ENCODE measurements at regions not wholly inside any gene's neighbourhood (a gene's known extent, or its start where the extent isn't known, plus 50 kb on each side); places are given as distances from the start of the nearest gene placed in this dataset.
"Not testable (repeated sequence)": the region's sequence is repeated elsewhere in the genome, so short reads cannot be mapped to it uniquely, and the experiment has no call there.

DNA sequence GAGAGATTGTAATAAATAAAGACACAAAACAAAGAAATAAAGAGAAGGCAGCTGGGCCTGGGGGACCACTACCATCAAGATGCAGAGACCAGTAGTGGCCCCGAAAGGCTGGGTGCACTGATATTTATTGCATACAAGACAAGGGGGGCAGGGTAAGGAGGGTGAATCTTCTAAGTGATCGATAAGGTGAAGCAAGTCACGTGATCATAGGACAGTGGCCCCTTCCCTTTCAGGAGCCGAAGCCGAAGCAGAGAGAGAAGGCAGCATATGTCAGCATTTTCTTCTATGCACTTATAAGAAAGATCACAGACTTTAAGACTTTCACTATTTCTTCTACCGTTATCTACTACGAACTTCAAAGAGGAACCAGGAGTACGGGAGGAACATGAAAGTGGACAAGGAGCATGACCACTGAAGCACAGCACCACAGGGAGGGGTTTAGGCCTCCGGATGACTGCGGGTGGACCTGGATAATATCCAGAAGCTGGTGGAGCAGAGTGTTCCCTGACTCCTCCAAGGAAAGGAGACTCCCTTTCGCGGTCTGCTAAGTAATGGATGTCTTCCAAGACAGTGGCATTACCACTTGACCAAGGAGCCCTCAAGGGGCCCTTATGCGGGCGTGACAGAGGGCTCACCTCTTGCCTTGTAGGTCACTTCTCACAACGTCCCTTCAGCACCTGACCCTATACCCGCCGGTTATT, 126.4 kb downstream of the RBM46 start:
- not testable (repeated sequence) for DNase-seq

DNA sequence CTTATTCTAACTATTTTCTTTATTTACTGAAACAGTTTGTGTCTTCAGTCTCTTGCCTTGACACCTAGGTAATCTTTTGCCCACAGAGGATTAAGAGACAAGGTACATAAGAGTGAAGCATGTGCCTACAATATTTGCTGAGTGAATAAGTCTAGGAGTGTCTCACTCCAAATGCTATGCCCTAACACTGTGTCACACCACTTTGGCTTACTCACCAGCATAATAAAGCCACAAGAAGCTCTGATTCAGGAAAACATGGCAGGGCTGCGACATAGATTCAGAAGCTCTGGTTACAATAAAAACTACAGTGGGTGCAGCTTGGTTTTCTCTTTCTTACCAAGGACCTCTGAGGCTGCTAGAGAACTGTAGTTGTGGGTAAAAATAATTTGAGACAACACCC, 127.1 kb downstream of the RBM46 start:
- no peak for DNase-seq

DNA sequence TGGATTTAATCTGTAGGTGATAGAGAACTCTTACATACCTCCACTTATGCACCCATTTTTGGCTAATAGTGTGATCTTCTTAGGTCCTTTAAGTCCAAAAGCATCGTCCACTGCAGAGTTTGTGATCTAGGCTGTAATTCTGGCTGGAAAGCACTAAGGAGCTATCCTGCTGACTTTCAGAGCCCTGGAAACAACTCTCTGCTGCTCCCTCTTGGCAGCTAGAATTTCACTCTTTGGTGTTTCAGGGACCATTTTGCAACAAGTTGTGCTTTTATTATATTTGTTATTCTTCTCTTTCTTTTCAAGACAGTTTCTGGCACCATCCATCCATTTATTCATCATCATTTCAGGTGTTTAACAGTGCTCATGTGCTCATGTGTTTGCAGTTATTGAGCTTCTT, 130.0 kb downstream of the RBM46 start:
- no peak for DNase-seq

DNA sequence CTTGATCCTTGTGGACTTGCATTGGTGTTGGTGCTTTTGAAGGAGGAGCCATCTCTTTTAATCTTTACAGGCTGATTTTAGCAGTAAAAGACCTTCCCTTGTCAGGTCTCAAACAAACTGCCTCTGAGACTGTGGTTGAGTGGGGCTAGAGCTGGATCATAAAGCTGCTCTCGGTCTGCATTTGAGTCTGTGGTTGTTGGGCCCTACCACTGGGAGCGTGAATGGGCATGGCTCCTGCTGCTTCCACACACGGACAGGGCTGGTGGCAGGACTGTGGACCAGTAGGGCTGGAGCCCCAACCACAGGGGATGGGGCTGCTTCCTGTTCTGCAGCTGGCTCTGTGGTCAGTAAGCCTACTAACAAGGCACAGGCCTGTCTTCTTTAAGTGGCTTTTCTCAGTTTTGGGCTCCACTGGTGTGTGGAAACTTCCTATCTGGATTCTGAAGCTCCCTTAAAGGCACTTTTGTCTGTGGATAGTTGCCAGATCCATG, 130.6 kb downstream of the RBM46 start:
- DNase-seq, result no peak

DNA sequence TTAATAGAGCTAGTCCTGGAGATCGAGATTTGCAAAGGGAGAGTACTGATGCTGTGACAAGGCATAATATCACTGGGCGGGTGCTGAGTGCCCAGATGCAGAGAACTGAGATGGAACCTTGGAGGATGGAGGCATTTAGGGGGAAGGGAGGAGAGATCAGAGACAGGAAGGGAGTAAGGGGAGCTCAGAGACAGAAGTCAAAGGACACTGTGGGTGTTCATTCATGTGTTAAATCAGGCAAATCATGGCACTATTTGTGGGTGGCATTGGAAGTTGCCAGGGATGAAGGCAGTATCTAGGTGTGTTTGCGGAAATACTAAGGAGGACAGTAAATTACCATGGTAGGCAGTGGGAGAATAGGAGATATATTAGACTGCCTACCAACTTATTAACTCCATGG, 135.0 kb downstream of the RBM46 start:
- no peak for DNase-seq

DNA sequence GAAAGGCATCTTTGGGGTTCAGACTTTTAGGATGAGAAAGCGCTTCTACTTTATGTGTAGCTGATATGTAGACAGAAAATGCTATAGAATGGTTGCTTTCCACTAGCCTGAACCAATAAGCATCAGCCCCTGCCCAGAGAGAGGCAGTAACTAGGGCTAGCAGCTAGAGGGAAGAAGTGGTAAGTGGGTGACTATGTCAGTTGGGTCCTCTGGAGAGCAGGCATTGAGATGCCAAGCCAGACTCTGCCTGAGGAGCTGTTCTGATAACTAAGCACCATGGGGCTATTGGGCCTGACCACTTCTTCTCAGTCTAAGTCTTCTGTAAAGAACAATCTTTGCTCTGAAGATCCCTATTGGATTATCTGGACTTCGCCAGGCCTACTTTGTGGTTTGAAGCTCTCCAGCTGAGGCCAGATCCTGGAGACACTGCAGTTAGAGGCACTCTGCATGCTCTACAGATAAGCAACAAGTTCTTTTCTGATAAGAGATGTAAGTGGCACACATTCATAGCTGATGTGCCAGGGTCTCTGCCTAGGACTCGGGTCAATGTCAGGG, 146.1 kb downstream of the RBM46 start:
- no peak for DNase-seq

DNA sequence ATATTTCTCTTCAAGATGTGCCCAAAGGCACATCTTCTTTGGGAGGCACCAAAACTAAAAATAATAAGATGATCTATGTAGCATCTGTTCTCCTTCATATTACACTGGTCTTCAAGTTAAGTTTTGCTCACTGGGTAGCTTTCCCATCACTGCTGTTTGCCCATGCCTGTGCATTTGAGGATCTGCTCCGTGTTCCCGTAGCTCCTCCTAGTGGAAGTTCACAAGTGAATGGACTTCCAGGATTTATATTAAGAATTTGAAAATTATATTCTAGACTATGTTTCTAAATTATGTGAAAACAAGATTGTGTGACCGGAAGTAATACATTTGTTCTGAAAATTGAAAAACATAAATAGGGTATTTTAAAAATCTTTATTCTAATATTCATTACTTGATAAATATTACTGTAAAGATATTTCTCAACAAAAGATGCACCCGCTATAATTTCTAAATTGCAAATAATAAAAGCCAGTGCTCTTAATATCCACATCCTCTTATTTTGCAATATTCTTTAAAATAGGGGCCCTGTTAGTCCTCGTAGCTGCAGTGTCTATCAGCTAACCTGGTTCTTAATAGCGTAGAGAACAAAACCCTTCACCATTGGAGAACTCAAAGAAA, 147.7 kb downstream of the RBM46 start:
- no peak for DNase-seq

DNA sequence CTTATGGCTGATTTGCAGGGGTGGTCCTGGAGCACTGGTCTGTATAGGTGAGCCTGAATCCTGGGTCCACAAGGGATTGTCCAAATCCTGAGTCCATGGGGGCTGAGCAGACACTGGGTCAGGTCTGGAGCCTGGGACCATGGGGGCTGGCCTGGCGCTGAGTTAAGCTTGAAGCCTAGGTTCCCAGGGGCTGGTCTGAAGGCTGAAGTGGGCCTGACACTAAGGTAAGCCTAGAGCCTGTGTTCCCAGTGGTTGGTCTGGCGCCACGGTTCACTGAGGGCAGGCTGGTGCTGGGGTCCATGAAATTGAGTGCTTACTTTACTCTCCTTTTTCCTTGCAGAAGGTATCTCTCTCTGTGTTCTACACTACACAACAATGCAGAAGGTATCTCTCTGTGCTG, 155.8 kb downstream of the RBM46 start:
- DNase-seq, result no peak

DNA sequence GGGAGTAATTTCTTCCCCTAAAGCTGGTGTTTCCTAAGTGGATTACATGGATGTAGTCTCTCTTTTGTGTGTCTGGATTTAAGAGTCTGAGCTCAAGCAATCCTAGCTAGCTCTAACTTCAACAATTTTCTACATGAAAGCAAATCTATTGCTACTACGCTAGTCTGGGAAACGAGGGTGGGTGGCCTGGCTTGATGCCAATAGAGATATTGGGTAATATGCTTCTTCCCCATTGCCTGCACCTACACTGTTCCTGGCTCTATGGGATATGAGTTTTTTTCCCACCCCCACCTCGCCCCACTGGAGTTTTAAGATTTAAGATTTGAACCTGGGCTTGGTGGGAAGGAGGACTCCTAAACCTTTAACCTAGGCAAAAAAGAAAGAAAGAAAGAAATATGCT, 158.8 kb downstream of the RBM46 start:
- DNase-seq, result no peak

DNA sequence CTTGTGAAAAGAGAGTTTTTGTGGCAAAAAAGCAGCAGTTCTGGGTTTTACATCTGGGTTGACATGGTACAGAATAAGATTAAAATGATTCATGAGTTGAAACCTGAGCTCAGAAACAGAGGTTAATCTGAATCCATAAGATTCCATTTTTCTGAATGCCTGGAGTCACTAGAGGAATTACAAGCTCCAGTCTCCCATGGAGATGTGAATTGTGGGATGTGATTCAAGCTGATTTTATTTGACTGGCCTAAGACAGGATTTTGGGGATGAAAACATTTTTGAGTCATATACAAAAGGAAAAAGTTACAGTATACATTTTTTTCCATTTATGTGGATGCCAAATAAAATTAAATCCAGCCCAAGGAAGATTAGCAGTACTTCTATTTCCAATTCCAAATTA, 161.1 kb downstream of the RBM46 start:
- no peak for DNase-seq

DNA sequence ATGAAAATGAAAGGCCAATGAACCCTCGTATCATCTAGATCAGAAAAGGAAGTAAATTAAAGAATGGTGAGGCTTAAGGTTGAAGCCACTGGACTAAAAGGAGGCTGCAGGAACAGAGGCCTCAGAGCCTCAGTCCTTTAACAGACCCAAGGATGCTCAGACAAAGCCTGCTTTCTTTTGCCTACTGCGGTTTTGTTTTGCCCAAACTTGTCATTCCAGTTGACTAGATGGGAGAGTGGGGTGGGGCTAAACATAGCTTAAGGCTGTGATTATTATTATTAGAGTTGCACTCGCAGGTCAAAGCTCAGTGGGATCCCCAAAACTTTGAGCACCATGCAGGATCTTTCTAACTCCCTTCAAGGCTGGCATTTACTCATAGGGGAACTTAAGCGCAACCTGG, 163.9 kb downstream of the RBM46 start:
- no peak for DNase-seq

DNA sequence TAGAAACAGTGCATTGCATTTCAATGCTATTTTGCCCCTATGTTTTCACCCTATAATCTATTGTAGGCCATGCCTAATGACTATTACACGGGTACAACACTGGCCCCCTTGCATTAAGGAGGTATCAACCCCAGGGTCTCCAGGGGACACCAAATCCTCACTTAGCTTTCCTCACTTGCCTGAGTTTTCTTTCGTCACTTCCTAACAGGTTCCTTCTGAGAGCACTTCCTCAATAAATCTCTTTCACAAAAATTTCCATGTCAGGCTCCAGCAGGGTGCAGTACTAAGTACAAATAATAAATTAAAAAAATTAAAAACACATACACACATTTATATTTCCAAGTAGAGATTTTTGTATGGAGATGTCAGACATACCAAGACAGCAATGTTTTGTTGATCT, 165.0 kb downstream of the RBM46 start:
- DNase-seq, result no peak

DNA sequence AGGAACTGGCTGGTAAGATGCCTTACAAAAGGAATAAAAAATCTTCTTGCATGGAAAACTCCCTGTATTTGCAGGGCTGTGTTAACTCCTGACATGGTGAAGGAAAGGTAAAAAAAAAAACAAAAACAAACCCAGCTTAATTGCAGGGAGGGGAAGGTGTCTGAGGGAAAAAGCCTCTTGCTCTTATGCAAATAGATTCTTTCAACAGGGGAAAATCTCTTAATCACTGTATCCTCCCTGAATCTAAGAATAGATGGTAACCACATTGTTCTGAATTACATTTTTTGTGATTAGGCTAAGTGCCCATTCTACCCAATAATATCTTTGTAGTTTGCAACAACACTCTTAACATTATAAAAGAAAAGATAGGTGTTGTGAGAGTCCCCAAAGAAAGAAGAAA, 172.6 kb downstream of the RBM46 start:
- no peak for DNase-seq

DNA sequence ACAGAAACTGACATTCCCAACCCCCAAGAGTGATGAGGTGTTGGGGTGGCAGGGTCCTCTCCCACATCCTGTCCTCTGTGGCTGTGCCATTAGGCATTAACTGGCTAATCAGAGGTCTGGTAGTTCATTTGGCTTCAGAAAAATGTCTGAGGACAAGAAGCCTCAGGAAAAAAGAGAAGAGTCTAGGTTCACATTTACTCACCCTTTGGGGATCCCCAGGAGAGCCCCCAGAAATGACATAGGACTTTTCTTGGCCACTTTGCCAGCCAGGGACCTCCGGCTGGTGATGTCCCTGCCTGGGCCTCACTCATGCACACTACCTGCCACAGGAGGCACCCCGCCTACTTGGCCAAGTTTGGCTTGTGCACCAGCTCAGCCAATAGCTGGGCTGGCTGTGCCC, 173.0 kb downstream of the RBM46 start:
- no peak for DNase-seq

DNA sequence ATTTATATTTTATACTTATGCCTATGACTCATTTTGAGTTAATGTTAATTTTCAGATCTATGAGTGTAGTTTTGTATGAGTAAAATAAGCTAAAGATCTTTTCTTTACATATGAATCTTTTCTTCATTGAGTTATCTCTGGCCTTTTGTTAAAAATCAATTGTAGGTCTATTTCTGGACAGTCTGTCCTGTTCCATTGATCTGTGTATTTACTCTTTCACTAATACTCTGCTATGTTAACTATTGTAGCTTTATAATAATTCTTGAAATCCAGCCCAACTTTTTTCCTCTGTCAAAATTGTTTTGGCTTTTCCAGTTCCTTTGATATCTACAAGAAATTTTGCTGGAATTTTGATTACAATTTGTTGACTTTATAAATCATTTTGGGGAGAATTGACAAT, 177.0 kb downstream of the RBM46 start:
- DNase-seq, result no peak

DNA sequence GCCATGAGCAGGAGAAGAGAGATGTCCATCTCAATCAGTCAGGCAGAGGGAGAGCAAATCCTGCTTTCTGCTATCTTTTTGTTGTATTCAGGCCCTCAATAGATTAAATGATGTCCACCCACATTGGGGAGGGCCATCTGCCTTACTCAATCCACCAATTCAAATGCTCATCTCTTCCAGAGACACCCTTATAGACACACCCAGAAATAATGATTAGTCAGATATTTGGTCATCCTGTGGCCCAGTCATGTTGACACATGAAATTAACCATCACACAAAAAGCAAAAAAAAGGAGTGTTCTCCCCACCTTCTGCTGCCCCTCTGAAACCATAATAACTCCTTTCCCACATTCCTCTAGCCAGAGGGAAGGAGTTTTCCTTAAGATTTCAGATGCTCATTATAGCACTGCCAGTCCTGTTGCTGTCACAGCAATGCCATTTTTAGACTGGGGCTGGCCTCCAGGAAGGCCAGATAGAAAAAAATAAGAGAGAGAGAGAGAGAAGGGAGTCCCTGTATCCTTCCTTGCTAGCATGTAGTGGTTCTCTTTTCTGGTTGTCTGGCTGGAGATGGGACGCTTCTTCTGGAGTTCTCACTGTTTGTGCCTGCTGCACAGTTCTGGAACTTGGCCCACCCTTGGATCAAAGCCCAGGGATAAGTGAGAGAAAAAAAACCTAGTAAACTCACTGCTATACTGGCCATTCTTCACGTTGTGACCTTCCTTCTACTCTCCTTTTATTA, 177.7 kb downstream of the RBM46 start:
- no peak for DNase-seq

DNA sequence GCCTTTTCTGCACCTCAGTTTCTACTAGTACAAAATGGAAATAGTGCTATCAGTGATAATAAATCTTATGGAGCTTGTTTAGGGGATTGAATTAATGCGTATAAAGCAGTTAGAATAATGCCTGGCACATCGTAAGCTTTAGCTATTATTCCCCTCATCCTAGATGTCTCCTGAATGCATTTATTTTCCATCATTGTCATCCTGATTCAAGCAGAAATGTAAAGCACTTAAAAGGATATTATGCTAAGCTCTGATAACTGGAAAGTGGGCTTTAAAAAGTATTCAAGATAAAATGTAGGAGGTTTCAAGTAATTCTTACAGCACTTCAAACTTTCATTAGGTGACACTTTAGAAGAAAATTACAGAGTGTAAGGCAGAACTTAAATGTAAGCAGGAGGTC, 178.7 kb downstream of the RBM46 start:
- no peak for DNase-seq

DNA sequence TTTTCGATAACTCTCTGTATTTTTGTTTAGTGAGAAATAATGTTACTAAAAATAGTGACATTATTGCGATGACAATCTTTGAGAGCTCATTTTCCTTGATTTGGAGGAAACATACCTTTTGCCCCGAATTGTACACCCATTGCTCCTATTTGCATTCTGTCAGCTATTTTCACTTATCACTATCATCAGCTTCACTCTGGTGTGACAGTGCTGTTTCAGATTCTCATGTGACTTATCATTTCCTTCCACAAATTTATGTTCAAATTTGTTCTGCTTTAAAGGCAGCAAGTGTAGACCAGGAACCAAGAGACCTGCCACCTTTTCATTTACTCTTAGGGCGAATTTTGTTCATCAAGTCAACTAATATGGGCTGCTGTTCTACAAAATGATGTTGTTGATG, 179.4 kb downstream of the RBM46 start:
- DNase-seq, result no peak

DNA sequence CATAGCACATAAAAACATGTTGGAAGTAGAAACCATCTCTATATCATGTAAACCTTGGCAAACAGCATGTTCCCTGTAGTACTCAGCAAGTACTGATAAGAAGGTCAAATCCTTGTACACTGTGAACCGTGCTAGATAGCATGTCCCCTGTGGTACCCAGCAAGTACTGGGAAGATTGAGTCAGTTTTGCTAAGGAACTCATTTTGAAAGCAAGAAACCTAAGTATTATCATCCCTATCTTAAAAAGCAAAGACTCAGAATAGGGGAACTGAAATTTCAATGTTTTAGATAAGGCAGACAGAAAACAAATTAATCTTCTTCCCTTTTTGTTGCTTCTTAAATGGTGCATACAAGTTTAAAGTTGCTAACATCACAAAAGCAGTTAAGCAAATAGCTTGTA, 180.2 kb downstream of the RBM46 start:
- DNase-seq, result no peak

DNA sequence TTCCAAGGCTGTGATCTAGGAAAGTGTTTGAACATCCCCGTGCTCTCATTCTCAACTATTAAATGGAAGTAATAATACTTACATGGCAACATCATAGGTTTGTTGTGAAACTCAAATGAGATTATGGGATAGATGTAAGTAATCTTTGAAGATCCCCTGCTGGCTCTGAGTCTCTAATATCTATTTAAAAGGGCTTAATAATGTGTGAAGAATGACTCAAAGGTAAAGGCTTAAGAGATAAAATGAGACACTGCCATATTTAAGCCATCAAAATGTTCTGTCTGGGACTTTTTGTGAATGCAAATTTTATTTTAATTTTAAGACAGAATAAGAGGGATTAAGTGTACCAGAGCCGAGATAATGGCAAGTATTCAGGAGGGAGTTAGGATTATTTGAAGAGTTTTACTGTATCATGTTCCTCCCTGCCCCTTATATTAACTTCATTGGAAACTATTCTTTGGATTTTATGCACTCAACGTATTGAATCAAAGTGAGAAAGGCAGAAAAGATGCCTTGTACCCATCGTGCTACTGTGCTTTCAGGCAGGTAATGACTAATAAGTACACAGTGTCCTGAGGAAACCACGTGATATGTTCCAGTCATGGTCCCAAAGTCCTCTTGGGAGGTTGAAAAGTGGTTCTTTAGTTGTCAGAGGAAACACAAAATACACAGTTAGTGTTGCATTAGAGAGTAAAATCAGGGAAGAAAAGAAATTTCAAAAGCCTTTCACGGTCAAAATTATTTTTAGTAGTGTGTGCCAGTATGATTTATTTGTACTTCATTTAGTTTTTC, 192.4 kb downstream of the RBM46 start:
- peak in 1 of 2 experiments; percentile 1 for DNase-seq

DNA sequence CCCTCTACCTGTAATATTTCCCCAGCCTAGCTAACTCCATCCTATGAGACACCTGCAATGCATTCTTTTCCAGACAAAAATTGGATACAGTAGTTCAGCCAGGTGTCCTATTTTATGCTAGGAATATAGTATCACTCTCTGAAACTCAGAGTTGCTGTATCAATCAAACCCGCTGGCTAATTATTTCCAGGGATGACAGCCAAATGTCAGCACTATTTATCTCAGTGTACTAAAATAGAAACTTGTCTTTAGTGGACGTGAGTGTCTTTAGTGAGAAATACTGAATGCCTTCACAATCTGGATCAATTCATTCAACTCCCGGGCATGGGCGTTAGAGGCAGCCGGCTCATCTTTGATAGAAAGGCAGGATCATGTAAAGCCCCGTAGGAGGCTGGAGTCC, 196.2 kb downstream of the RBM46 start:
- no peak for DNase-seq

DNA sequence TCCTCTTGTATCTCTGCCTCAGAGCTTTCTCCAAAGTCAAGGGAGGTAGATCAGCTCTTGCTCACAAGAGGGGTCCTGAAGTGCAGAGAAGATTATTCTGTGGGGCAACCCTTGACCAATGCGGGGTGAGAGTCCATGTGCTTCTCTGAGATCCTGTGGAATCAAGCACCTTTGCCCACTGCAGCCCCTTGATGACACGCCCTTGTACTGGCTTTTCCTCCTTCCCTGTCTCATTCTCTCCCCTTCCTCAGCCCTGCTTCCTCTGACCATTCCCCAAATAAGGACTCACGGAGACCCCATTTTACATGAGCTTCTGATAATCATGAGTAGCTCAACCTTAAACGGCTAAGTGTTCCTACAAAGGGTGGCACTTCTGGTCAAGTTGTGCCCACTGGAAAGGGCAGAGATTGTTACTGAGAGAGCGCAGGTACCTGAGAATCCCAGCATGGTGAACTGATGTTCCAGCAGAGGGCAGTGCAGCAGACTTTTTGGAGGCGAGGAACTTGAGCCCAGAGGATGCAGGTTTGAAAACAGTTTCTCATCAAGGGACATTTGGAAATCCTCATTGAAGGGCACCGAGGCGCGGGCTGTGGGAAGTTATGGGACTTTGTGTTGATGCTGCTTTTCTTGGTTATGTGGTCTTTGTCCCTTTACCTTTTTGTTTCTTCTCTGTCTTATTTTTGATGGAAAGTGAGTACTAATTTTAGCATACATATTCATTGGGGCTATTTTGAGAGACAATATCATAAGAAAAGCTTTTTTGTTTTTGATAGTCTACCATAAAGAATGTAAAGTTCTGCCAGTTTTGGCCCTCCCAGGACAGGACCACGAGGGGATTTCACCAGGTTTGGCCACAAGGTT, 201.3 kb downstream of the RBM46 start:
- peak in 1 of 2 experiments; percentile 2 for DNase-seq

All from NCI-H524 (cell line).